Stomach (tissue), 4 donors: ENCODE measurements at regions not wholly inside any gene's neighbourhood (a gene's known extent, or its start where the extent isn't known, plus 50 kb on each side); places are given as distances from the start of the nearest gene placed in this dataset.
"Not testable (repeated sequence)": the region's sequence is repeated elsewhere in the genome, so short reads cannot be mapped to it uniquely, and the experiment has no call there.

ENCODE experiments used
- CTCF ChIP-seq, 7 experiments: fragments of 450-650 bp in 4 of 7; fragments of 200-600 bp in 3 of 7; sonication (generic) in 3 of 7; IDR thresholded peaks; one replicate each; pipeline ENCODE4 v1.5.1; 2016 to 2019; ENCODE audit warnings: antibody characterized with exemption in 7 of 7, control low read depth in 2 of 7, mild to moderate bottlenecking in 1 of 7
- EP300 ChIP-seq: sonication (generic); formaldehyde crosslinking; IDR thresholded peaks from one replicate; pipeline ENCODE4 v1.6.1; 2017; ENCODE audit warnings: antibody characterized with exemption
- POLR2A ChIP-seq, 4 donors: fragments of 450-650 bp; IDR thresholded peaks; one replicate each; pipeline ENCODE4 v1.6.1; 2016; ENCODE audit warnings: antibody characterized with exemption in 4 of 4, control low read depth in 2 of 4, mild to moderate bottlenecking in 1 of 4, moderate library complexity in 1 of 4
- POLR2AphosphoS5 ChIP-seq, 3 donors: sonication (generic); formaldehyde crosslinking; IDR thresholded peaks; one replicate each; pipeline ENCODE4 v1.6.1; 2016; ENCODE audit warnings: antibody characterized with exemption in 3 of 3

DNA sequence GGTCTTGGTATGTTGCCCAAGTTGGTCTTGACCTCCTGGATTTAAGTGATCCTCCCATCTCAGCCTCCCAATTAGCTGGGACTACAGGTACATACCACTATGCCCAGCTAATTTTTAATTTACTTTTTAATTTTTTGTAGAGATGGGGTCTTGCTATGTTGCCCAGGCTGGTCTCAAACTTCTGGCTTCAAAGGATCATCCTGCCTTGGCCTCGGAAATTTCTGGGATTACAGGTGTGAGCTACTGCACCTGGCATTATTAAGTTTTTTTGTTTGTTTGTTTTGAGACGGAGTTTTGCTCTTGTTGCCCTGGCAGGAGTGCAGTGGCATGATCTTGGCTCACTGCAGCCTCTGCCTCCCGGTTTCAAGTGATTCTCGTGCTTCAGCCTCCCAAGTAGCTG, 195.7 kb upstream of the HAAO start:
- not testable (repeated sequence) for TF ChIP-seq CTCF (IDR thresholded peaks at IDR 0.05); EP300; POLR2A (IDR thresholded peaks at IDR 0.05); POLR2AphosphoS5 (IDR thresholded peaks at IDR 0.05)
